RWPE2 (cell line): ENCODE measurements at regions not wholly inside any gene's neighbourhood (a gene's known extent, or its start where the extent isn't known, plus 50 kb on each side); places are given as distances from the start of the nearest gene placed in this dataset.

Experiments
- ATAC-seq: fragments of 200-7000 bp; cut with Tn5 transposase; 3 replicates; pipeline ENCODE4 v1.9.1; 2021; ENCODE audit warnings: low read depth
- DNase-seq: peaks from one replicate; pipeline ENCODE4 v3.0.0-alpha.2; 2020; ENCODE audit warnings: low spot score
- H3K27ac ChIP-seq: fragments of 450-650 bp; 2 replicates; pipeline ENCODE4 v1.5.1; 2017; ENCODE audit warnings: mild to moderate bottlenecking; ENCODE audit not compliant: poor library complexity, severe bottlenecking
- H3K27me3 ChIP-seq: fragments of 250-450 bp; sonication (Bioruptor Pico); 2 replicates; pipeline ENCODE4 v1.5.1; 2021; ENCODE audit warnings: mild to moderate bottlenecking, moderate library complexity; ENCODE audit not compliant: insufficient read depth, poor library complexity, severe bottlenecking
- H3K36me3 ChIP-seq: fragments of 250-450 bp; sonication (Bioruptor Pico); 2 replicates; pipeline ENCODE4 v1.5.1; 2020; ENCODE audit warnings: low read depth, mild to moderate bottlenecking, moderate library complexity
- H3K4me1 ChIP-seq: fragments of 250-450 bp; sonication (Bioruptor Pico); 2 replicates; pipeline ENCODE4 v1.5.1; 2021; ENCODE audit warnings: mild to moderate bottlenecking, moderate library complexity; ENCODE audit not compliant: insufficient read depth, poor library complexity, severe bottlenecking
- H3K4me3 ChIP-seq: fragments of 250-450 bp; sonication (Bioruptor Pico); 2 replicates; pipeline ENCODE4 v1.5.1; 2021; ENCODE audit warnings: mild to moderate bottlenecking, moderate library complexity; ENCODE audit not compliant: severe bottlenecking
- H3K9me3 ChIP-seq: fragments of 250-450 bp; sonication (Bioruptor Pico); 2 replicates; pipeline ENCODE4 v1.5.1; 2021; ENCODE audit warnings: mild to moderate bottlenecking, moderate library complexity; ENCODE audit not compliant: severe bottlenecking
- CTCF ChIP-seq: fragments of 450-650 bp; IDR thresholded peaks from one replicate; pipeline ENCODE4 v1.5.1; 2017; ENCODE audit warnings: mild to moderate bottlenecking, moderate library complexity; ENCODE audit not compliant: poor library complexity, severe bottlenecking

- no peak for TF ChIP-seq CTCF
- Histone ChIP-seq H3K27me3 (no peaks in the 10 kb centered on the region), H3K4me3 (no peak overlapping the region), H3K9me3 (no peaks in the 10 kb centered on the region), H3K4me1 (no peaks in the 10 kb centered on the region), H3K27ac (no peak overlapping the region), H3K36me3 (no peaks in the 10 kb centered on the region)
- DNase-seq (no peak), ATAC-seq (no peak)
Observed at GRCh38 chr6:74689601-74690000, 516.3 kb downstream of the COL12A1 start.

- no peaks in the 10 kb centered on the region for H3K9me3 ChIP-seq
- no peak overlapping the region for H3K4me3 ChIP-seq
- no peaks in the 10 kb centered on the region for H3K4me1 ChIP-seq
- H3K27ac ChIP-seq: no peak overlapping the region
- H3K36me3 ChIP-seq: no peaks in the 10 kb centered on the region
- TF ChIP-seq CTCF: no peak
- no peak for DNase-seq
- ATAC-seq: no peak
- H3K27me3 ChIP-seq: no peaks in the 10 kb centered on the region
Observed at GRCh38 chr6:74677463-74677862, 528.4 kb downstream of the COL12A1 start.

- H3K4me1 ChIP-seq: no peaks in the 10 kb centered on the region
- DNase-seq (no peak), ATAC-seq (no peak)
- H3K36me3 ChIP-seq: no peaks in the 10 kb centered on the region
- H3K27me3 ChIP-seq: no peaks in the 10 kb centered on the region
- H3K27ac ChIP-seq: no peak overlapping the region
- no peaks in the 10 kb centered on the region for H3K9me3 ChIP-seq
- no peak for TF ChIP-seq CTCF
- no peak overlapping the region for H3K4me3 ChIP-seq
Observed at GRCh38 chr6:74676906-74677305, 528.9 kb downstream of the COL12A1 start.

GRCh38 chr6:74674377-74674776 is 531.5 kb downstream of the COL12A1 start:
- no peaks in the 10 kb centered on the region for H3K36me3 ChIP-seq
- no peak for TF ChIP-seq CTCF
- no peak for ATAC-seq

GRCh38 chr6:74671558-74672025 is 534.3 kb downstream of the COL12A1 start:
- ATAC-seq: no peak

More at GRCh38 chr6:74674377-74674776, 531.5 kb downstream of the COL12A1 start:
- DNase-seq: no peak
- H3K4me1 ChIP-seq: no peaks in the 10 kb centered on the region
- no peak overlapping the region for H3K4me3 ChIP-seq
- no peaks in the 10 kb centered on the region for H3K9me3 ChIP-seq
- H3K27me3 ChIP-seq: no peaks in the 10 kb centered on the region
- H3K27ac ChIP-seq: no peak overlapping the region

More at GRCh38 chr6:74671558-74672025, 534.3 kb downstream of the COL12A1 start:
- no peak overlapping the region for H3K27ac ChIP-seq
- H3K9me3 ChIP-seq: no peaks in the 10 kb centered on the region
- DNase-seq: no peak
- no peaks in the 10 kb centered on the region for H3K36me3 ChIP-seq
- H3K4me3 ChIP-seq: no peak overlapping the region
- H3K4me1 ChIP-seq: no peaks in the 10 kb centered on the region
- no peaks in the 10 kb centered on the region for H3K27me3 ChIP-seq
- no peak for TF ChIP-seq CTCF
